ENCODE measurements at regions not wholly inside any gene's neighbourhood (a gene's known extent, or its start where the extent isn't known, plus 50 kb on each side); places are given as distances from the start of the nearest gene placed in this dataset.

- in situ Hi-C loops (cut with HindIII; ENCODE audit: extremely low pct_ligation_motif_present, low pct_unique_long_range_greater_than_20kb), result no loop called here
- WGBS (ENCODE audit: low lambda C conversion rate), result 9% methylated on average over 4 of the region's 4 CpGs
- ATAC-seq (no peak), FAIRE-seq (no peak), DNase-seq (ENCODE audit: low spot score) (no peak)
- no TSS peak for BruUV-seq (replicated peaks)
- H3K79me2 ChIP-seq (ENCODE audit: insufficient read depth, low read length), result no peaks in the 10 kb centered on the region
- ChIA-PET CTCF (ENCODE audit: low intra/inter-chr PET ratio, low total read pairs) (no interaction called here), POLR2A (no interaction called here)
- no peak overlapping the region for H3K27ac ChIP-seq (ENCODE audit: extremely low read length, insufficient read depth, low read length)
- no peaks in the 10 kb centered on the region for H3K36me3 ChIP-seq (replicated peaks in 1 of 2; ENCODE audit: control insufficient read depth in 1 of 2, insufficient read depth in 2 of 2, low read length in 2 of 2)
- intact Hi-C loops (cut with micrococcal nuclease; ENCODE audit: unreplicated experiment), result no loop called here
- no peak overlapping the region for H3K4me3 ChIP-seq (replicated peaks in 1 of 3; ENCODE audit: insufficient read depth in 1 of 3, low read depth in 2 of 3, low read length in 3 of 3)
- H3K4me2 ChIP-seq (ENCODE audit: low read depth, low read length), result no peak overlapping the region
- TF ChIP-seq ZNF354B (CRISPR knock-in tag; IDR thresholded peaks at IDR 0.05) (no peak), TAF15 (IDR thresholded peaks at IDR 0.05; ENCODE audit: low read depth, low read length, poor library complexity, severe bottlenecking) (no peak), ZNF749 (CRISPR knock-in tag; IDR thresholded peaks at IDR 0.05; ENCODE audit: borderline replicate concordance) (no peak), RFX3 (CRISPR knock-in tag; IDR thresholded peaks at IDR 0.05) (no peak), POLR2A (IDR thresholded peaks at IDR 0.05; ENCODE audit: insufficient read depth in 1 of 2, low read depth in 2 of 2, low read length in 2 of 2) (no peak), YEATS4 (CRISPR knock-in tag; IDR thresholded peaks at IDR 0.05; ENCODE audit: borderline replicate concordance) (no peak), SATB2 (CRISPR knock-in tag; IDR thresholded peaks at IDR 0.05) (no peak), MXI1 (IDR thresholded peaks at IDR 0.05; ENCODE audit: borderline replicate concordance, low read depth, low read length) (no peak), NR1H2 (CRISPR knock-in tag; IDR thresholded peaks at IDR 0.05; ENCODE audit: borderline replicate concordance, low read depth) (no peak), GTF3A (CRISPR knock-in tag; conservative IDR thresholded peaks at IDR 0.05) (no peak), KMT2B (CRISPR knock-in tag; IDR thresholded peaks at IDR 0.05) (no peak), ZNF570 (CRISPR knock-in tag; IDR thresholded peaks at IDR 0.05; ENCODE audit: borderline replicate concordance) (no peak)
- H4K20me1 ChIP-seq (ENCODE audit: insufficient read depth, low read length), result no peaks in the 10 kb centered on the region
- no peak overlapping the region for H3K9ac ChIP-seq (ENCODE audit: insufficient read depth, low read depth, low read length)
- H3K4me1 ChIP-seq (ENCODE audit: insufficient read depth, low read length), result no peaks in the 10 kb centered on the region
- H3K27me3 ChIP-seq (ENCODE audit: control insufficient read depth in 1 of 2, insufficient read depth in 2 of 2, low read length in 2 of 2), result no peaks in the 10 kb centered on the region
- H2AFZ ChIP-seq (ENCODE audit: low read length), result no peak overlapping the region
- H3K9me3 ChIP-seq (ENCODE audit: low read length), result 0 out of 2 replicates have a peak, but pooled peaks cover 4% of the 10 kb centered on the region
These were observed 357.1 kb downstream of the CCDC85A start for GRCh38 chr2:56540916-56541315.

GRCh38 chr2:56542213-56542612 is 358.4 kb downstream of the CCDC85A start:
- Histone ChIP-seq H3K36me3 (replicated peaks in 1 of 2; ENCODE audit: control insufficient read depth in 1 of 2, insufficient read depth in 2 of 2, low read length in 2 of 2) (no peaks in the 10 kb centered on the region), H3K4me1 (ENCODE audit: insufficient read depth, low read length) (no peaks in the 10 kb centered on the region), H2AFZ (ENCODE audit: low read length) (no peak overlapping the region), H3K4me3 (replicated peaks in 1 of 3; ENCODE audit: insufficient read depth in 1 of 3, low read depth in 2 of 3, low read length in 3 of 3) (no peak overlapping the region), H3K27ac (ENCODE audit: extremely low read length, insufficient read depth, low read length) (no peak overlapping the region), H4K20me1 (ENCODE audit: insufficient read depth, low read length) (no peaks in the 10 kb centered on the region), H3K9ac (ENCODE audit: insufficient read depth, low read depth, low read length) (no peak overlapping the region), H3K27me3 (ENCODE audit: control insufficient read depth in 1 of 2, insufficient read depth in 2 of 2, low read length in 2 of 2) (no peaks in the 10 kb centered on the region), H3K4me2 (ENCODE audit: low read depth, low read length) (no peak overlapping the region), H3K9me3 (ENCODE audit: low read length) (0 out of 2 replicates have a peak, but pooled peaks cover 5% of the 10 kb centered on the region), H3K79me2 (ENCODE audit: insufficient read depth, low read length) (no peaks in the 10 kb centered on the region)
- intact Hi-C loops (cut with micrococcal nuclease; ENCODE audit: unreplicated experiment) (no loop called here), in situ Hi-C loops (cut with HindIII; ENCODE audit: extremely low pct_ligation_motif_present, low pct_unique_long_range_greater_than_20kb) (no loop called here)
- POLR2A ChIA-PET, result no interaction called here
- peak; percentile 42 to 79; a peak in 3 of 4 replicates for TF ChIP-seq MAFK (conservative IDR thresholded peaks at IDR 0.05 in 1 of 2, IDR thresholded peaks at IDR 0.05 in 1 of 2; ENCODE audit: low read length in 2 of 2)
- TF ChIP-seq ZFP41 (CRISPR knock-in tag; IDR thresholded peaks at IDR 0.05; ENCODE audit: borderline replicate concordance), result no peak
- TF ChIP-seq MAFF (IDR thresholded peaks at IDR 0.05; ENCODE audit: low read depth, low read length), result peak; percentile 62; the same call in 1 of the 2 replicates
- DNase-seq (ENCODE audit: low spot score), result no peak
- no TSS peak for BruUV-seq (replicated peaks)
- ATAC-seq, result no peak
- CTCF ChIA-PET (ENCODE audit: low intra/inter-chr PET ratio, low total read pairs), result no interaction called here
- FAIRE-seq, result no peak
